ENCODE measurements at regions not wholly inside any gene's neighbourhood (a gene's known extent, or its start where the extent isn't known, plus 50 kb on each side); places are given as distances from the start of the nearest gene placed in this dataset.

- Histone ChIP-seq H3K9me3 (ENCODE audit: control insufficient read depth, low read length) (no peaks in the 10 kb centered on the region), H3K4me1 (ENCODE audit: control insufficient read depth, insufficient read depth, low read length) (no peaks in the 10 kb centered on the region), H3K36me3 (ENCODE audit: control insufficient read depth, insufficient read depth, low read length) (no peaks in the 10 kb centered on the region), H3K27ac (ENCODE audit: insufficient read depth, low read depth, low read length, poor library complexity, severe bottlenecking) (no peak overlapping the region), H3K27me3 (ENCODE audit: control insufficient read depth, insufficient read depth, low read length, poor library complexity, severe bottlenecking) (no peaks in the 10 kb centered on the region), H3K4me3 (ENCODE audit: insufficient read depth, low read depth, low read length) (no peak overlapping the region)
- 84 to 86% methylated on average over 7 of the region's 7 CpGs for WGBS, 2 experiments
Measured at GRCh38 chr19:30882411-30883005, 466.7 kb downstream of the TSHZ3 start.

GRCh38 chr19:30881930-30882329, 467.3 kb downstream of the TSHZ3 start:
- Histone ChIP-seq H3K27me3 (ENCODE audit: control insufficient read depth, insufficient read depth, low read length, poor library complexity, severe bottlenecking) (no peaks in the 10 kb centered on the region), H3K36me3 (ENCODE audit: control insufficient read depth, insufficient read depth, low read length) (no peaks in the 10 kb centered on the region), H3K9me3 (ENCODE audit: control insufficient read depth, low read length) (no peaks in the 10 kb centered on the region), H3K4me3 (ENCODE audit: insufficient read depth, low read depth, low read length) (no peak overlapping the region), H3K27ac (ENCODE audit: insufficient read depth, low read depth, low read length, poor library complexity, severe bottlenecking) (no peak overlapping the region), H3K4me1 (ENCODE audit: control insufficient read depth, insufficient read depth, low read length) (no peaks in the 10 kb centered on the region)
- 91 to 93% methylated on average over 2 of the region's 2 CpGs for WGBS, 2 experiments

- no peak overlapping the region for H3K27ac ChIP-seq (ENCODE audit: insufficient read depth, low read depth, low read length, poor library complexity, severe bottlenecking)
- 93 to 94% methylated on average over 6 of the region's 7 CpGs for WGBS, 2 experiments
- no peaks in the 10 kb centered on the region for H3K27me3 ChIP-seq (ENCODE audit: control insufficient read depth, insufficient read depth, low read length, poor library complexity, severe bottlenecking)
- no peaks in the 10 kb centered on the region for H3K36me3 ChIP-seq (ENCODE audit: control insufficient read depth, insufficient read depth, low read length)
- H3K9me3 ChIP-seq (ENCODE audit: control insufficient read depth, low read length) = no peaks in the 10 kb centered on the region
- no peak overlapping the region for H3K4me3 ChIP-seq (ENCODE audit: insufficient read depth, low read depth, low read length)
- H3K4me1 ChIP-seq (ENCODE audit: control insufficient read depth, insufficient read depth, low read length) = no peaks in the 10 kb centered on the region
Measured at GRCh38 chr19:30881281-30881680, 468.0 kb downstream of the TSHZ3 start.

DNA sequence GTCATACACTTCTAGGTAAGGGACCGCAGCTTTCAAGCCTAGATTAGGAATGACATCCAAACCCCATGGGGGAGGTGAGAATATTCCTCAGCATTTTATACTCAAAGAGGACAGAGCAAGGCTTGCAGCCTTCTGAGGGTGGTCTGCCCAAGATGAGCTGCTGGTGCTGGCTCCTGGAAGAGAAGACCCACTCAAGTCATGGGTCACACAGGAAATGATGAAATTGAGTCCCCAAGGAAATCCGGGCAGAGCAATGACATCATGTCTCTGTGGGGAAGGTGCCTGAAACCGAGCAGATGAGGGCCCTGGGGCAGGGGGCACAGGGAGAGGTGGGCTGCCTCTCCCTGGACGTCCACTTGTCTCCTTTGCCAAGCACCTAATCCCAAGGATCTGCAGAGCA, 468.7 kb downstream of the TSHZ3 start:
- no peak overlapping the region for H3K27ac ChIP-seq (ENCODE audit: insufficient read depth, low read depth, low read length, poor library complexity, severe bottlenecking)
- H3K4me3 ChIP-seq (ENCODE audit: insufficient read depth, low read depth, low read length) = no peak overlapping the region
- no peaks in the 10 kb centered on the region for H3K9me3 ChIP-seq (ENCODE audit: control insufficient read depth, low read length)
- 88 to 92% methylated on average over 4 of the region's 4 CpGs for WGBS, 2 experiments
- no peaks in the 10 kb centered on the region for H3K27me3 ChIP-seq (ENCODE audit: control insufficient read depth, insufficient read depth, low read length, poor library complexity, severe bottlenecking)
- H3K36me3 ChIP-seq (ENCODE audit: control insufficient read depth, insufficient read depth, low read length) = no peaks in the 10 kb centered on the region
- no peaks in the 10 kb centered on the region for H3K4me1 ChIP-seq (ENCODE audit: control insufficient read depth, insufficient read depth, low read length)

DNA sequence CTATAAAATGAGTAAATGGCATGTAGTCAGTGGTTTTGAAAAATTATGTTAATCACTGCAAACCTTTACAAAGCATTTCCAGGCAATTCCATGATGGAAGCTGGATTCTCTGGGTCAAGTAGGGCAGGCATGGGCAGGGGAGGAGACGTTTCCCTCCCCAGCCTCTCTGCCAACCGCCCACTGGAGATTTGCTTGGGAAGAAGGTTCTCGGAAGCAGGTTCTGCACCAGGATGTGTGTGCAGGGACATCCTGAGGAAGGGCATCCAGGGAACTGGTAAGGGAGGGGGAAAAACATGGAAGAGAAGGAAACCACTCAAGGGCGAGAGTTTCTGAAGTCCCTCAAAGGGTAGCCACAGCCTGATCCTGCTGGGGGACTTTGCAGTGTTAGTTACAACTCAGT, 469.1 kb downstream of the TSHZ3 start:
- Histone ChIP-seq H3K27me3 (ENCODE audit: control insufficient read depth, insufficient read depth, low read length, poor library complexity, severe bottlenecking) (no peaks in the 10 kb centered on the region), H3K9me3 (ENCODE audit: control insufficient read depth, low read length) (no peaks in the 10 kb centered on the region), H3K27ac (ENCODE audit: insufficient read depth, low read depth, low read length, poor library complexity, severe bottlenecking) (no peak overlapping the region), H3K4me1 (ENCODE audit: control insufficient read depth, insufficient read depth, low read length) (no peaks in the 10 kb centered on the region), H3K36me3 (ENCODE audit: control insufficient read depth, insufficient read depth, low read length) (no peaks in the 10 kb centered on the region), H3K4me3 (ENCODE audit: insufficient read depth, low read depth, low read length) (no peak overlapping the region)
- WGBS, 2 experiments = 95 to 96% methylated on average over 4 of the region's 4 CpGs

GRCh38 chr19:30879736-30880135, 469.5 kb downstream of the TSHZ3 start:
- Histone ChIP-seq H3K27me3 (ENCODE audit: control insufficient read depth, insufficient read depth, low read length, poor library complexity, severe bottlenecking) (no peaks in the 10 kb centered on the region), H3K36me3 (ENCODE audit: control insufficient read depth, insufficient read depth, low read length) (no peaks in the 10 kb centered on the region), H3K27ac (ENCODE audit: insufficient read depth, low read depth, low read length, poor library complexity, severe bottlenecking) (no peak overlapping the region), H3K9me3 (ENCODE audit: control insufficient read depth, low read length) (no peaks in the 10 kb centered on the region), H3K4me3 (ENCODE audit: insufficient read depth, low read depth, low read length) (no peak overlapping the region), H3K4me1 (ENCODE audit: control insufficient read depth, insufficient read depth, low read length) (no peaks in the 10 kb centered on the region)
- WGBS, 2 experiments = 94% methylated on average over 3 of the region's 3 CpGs

- Histone ChIP-seq H3K4me1 (ENCODE audit: control insufficient read depth, insufficient read depth, low read length) (no peaks in the 10 kb centered on the region), H3K27ac (ENCODE audit: insufficient read depth, low read depth, low read length, poor library complexity, severe bottlenecking) (no peak overlapping the region), H3K27me3 (ENCODE audit: control insufficient read depth, insufficient read depth, low read length, poor library complexity, severe bottlenecking) (no peaks in the 10 kb centered on the region), H3K36me3 (ENCODE audit: control insufficient read depth, insufficient read depth, low read length) (no peaks in the 10 kb centered on the region), H3K9me3 (ENCODE audit: control insufficient read depth, low read length) (no peaks in the 10 kb centered on the region), H3K4me3 (ENCODE audit: insufficient read depth, low read depth, low read length) (no peak overlapping the region)
- 92 to 98% methylated on average over 3 of the region's 3 CpGs for WGBS, 2 experiments
Measured at GRCh38 chr19:30879225-30879624, 470.0 kb downstream of the TSHZ3 start.

DNA sequence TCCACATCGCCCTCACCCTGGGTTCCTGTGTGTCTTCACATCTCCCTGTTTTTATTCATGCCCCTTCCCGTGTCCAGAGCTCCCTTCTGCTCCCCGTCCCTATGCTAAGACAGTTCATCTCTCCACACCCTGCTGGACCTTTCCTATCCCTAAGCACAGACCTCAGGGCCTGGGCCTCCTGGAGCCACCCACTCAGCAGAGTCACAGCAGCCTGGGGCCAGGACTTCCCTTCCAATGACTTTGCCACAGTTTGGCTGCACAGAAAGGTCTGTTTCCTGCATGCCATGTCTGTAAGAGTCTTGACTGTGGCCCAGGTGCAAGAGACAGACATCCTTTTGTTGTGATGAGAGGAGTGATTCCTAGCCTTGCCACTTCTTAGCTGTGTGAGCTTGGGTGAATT, 470.7 kb downstream of the TSHZ3 start:
- H3K36me3 ChIP-seq (ENCODE audit: control insufficient read depth, insufficient read depth, low read length) = no peaks in the 10 kb centered on the region
- H3K27ac ChIP-seq (ENCODE audit: insufficient read depth, low read depth, low read length, poor library complexity, severe bottlenecking) = no peak overlapping the region
- WGBS, 2 experiments = 84 to 93% methylated on average over 2 of the region's 3 CpGs

GRCh38 chr19:30877661-30878113, 471.5 kb downstream of the TSHZ3 start:
- H3K4me1 ChIP-seq (ENCODE audit: control insufficient read depth, insufficient read depth, low read length) = no peaks in the 10 kb centered on the region
- H3K9me3 ChIP-seq (ENCODE audit: control insufficient read depth, low read length) = no peaks in the 10 kb centered on the region
- 84 to 98% methylated on average over 4 of the region's 4 CpGs for WGBS, 2 experiments

More for the DNA sequence above, 470.7 kb downstream of the TSHZ3 start:
- Histone ChIP-seq H3K9me3 (ENCODE audit: control insufficient read depth, low read length) (no peaks in the 10 kb centered on the region), H3K4me3 (ENCODE audit: insufficient read depth, low read depth, low read length) (no peak overlapping the region), H3K4me1 (ENCODE audit: control insufficient read depth, insufficient read depth, low read length) (no peaks in the 10 kb centered on the region), H3K27me3 (ENCODE audit: control insufficient read depth, insufficient read depth, low read length, poor library complexity, severe bottlenecking) (no peaks in the 10 kb centered on the region)

DNA sequence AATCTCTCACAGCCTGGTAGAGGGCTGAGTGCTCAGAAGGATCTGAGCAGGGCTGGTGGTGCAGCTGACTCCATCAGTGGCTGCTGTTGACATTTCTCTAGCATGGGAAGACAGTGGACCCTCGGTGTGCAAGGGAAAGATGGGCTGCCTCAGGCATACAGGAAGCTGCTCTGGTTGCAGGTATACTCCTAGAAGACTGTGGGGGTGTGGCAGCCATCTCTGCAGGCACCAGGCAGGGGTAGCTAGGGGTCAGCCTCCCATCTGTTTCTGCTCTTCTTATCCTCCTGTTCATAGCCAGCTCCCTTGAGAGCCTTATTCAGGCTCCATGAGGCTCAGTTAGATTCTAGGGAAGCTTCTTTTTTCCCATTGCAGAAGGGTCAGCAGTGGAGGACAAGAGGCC, 475.5 kb downstream of the TSHZ3 start:
- WGBS, 2 experiments = 92 to 93% methylated on average over 1 of the region's 1 CpG
- H3K36me3 ChIP-seq (ENCODE audit: control insufficient read depth, insufficient read depth, low read length) = no peaks in the 10 kb centered on the region
- no peaks in the 10 kb centered on the region for H3K9me3 ChIP-seq (ENCODE audit: control insufficient read depth, low read length)
- H3K4me1 ChIP-seq (ENCODE audit: control insufficient read depth, insufficient read depth, low read length) = no peaks in the 10 kb centered on the region
- H3K27ac ChIP-seq (ENCODE audit: insufficient read depth, low read depth, low read length, poor library complexity, severe bottlenecking) = no peak overlapping the region
- H3K27me3 ChIP-seq (ENCODE audit: control insufficient read depth, insufficient read depth, low read length, poor library complexity, severe bottlenecking) = no peaks in the 10 kb centered on the region
- no peak overlapping the region for H3K4me3 ChIP-seq (ENCODE audit: insufficient read depth, low read depth, low read length)

More at GRCh38 chr19:30877661-30878113, 471.5 kb downstream of the TSHZ3 start:
- Histone ChIP-seq H3K27me3 (ENCODE audit: control insufficient read depth, insufficient read depth, low read length, poor library complexity, severe bottlenecking) (no peaks in the 10 kb centered on the region), H3K36me3 (ENCODE audit: control insufficient read depth, insufficient read depth, low read length) (no peaks in the 10 kb centered on the region), H3K4me3 (ENCODE audit: insufficient read depth, low read depth, low read length) (no peak overlapping the region), H3K27ac (ENCODE audit: insufficient read depth, low read depth, low read length, poor library complexity, severe bottlenecking) (no peak overlapping the region)

DNA sequence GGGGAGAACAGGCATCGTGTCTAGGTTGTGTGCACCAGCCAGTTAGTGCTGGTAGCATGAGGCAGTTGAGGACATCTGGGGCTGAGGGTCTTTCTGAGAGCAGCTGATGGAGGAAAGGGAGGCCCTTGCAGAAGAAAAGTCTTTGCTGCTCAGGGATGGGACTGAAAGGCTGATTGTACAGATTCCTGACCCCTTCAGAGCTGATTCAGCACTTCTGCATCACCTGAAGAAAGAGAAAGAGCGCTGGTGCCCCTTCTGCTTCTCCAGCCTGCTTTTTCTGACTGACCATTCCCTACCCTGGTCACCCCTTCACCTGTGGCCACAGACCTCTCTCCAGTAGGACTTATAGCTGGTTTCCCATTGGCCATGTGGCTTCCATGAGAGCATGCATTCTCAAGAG, 476.2 kb downstream of the TSHZ3 start:
- 80 to 91% methylated on average over 2 of the region's 2 CpGs for WGBS, 2 experiments

More for the DNA sequence above, 476.2 kb downstream of the TSHZ3 start:
- no peak overlapping the region for H3K4me3 ChIP-seq (ENCODE audit: insufficient read depth, low read depth, low read length)
- H3K27ac ChIP-seq (ENCODE audit: insufficient read depth, low read depth, low read length, poor library complexity, severe bottlenecking) = no peak overlapping the region
- no peaks in the 10 kb centered on the region for H3K4me1 ChIP-seq (ENCODE audit: control insufficient read depth, insufficient read depth, low read length)
- no peaks in the 10 kb centered on the region for H3K36me3 ChIP-seq (ENCODE audit: control insufficient read depth, insufficient read depth, low read length)
- no peaks in the 10 kb centered on the region for H3K9me3 ChIP-seq (ENCODE audit: control insufficient read depth, low read length)
- H3K27me3 ChIP-seq (ENCODE audit: control insufficient read depth, insufficient read depth, low read length, poor library complexity, severe bottlenecking) = no peaks in the 10 kb centered on the region
